ENCODE measurements at regions not wholly inside any gene's neighbourhood (a gene's known extent, or its start where the extent isn't known, plus 50 kb on each side); places are given as distances from the start of the nearest gene placed in this dataset.

- ChIA-PET POLR2A (ENCODE audit: partially characterized antibody) (no interaction called here), CTCF (ENCODE audit: partially characterized antibody) (interaction anchor here (1.3 kb wide), 1 partner anchor 763 kb away, joined by 4 read pairs; no protein-coding TSS in a partner anchor)
- H3K56ac ChIP-seq (replicated peaks; ENCODE audit: insufficient read length, low read depth, low read length), result no peak overlapping the region
- no peaks in the 10 kb centered on the region for H3K79me2 ChIP-seq (ENCODE audit: control insufficient read depth in 1 of 2, insufficient read depth in 2 of 2, low read length in 2 of 2)
- H4K91ac ChIP-seq (replicated peaks; ENCODE audit: insufficient read length, low read length), result no peak overlapping the region
- no peak overlapping the region for H3K18ac ChIP-seq (ENCODE audit: extremely low read depth, low read length)
- no peak overlapping the region; the same call in 1 of the 2 replicates for H2BK12ac ChIP-seq (ENCODE audit: low read depth, low read length)
- H2BK5ac ChIP-seq (ENCODE audit: low read depth, low read length), result no peak overlapping the region; the same call in 1 of the 2 replicates
- H3K9ac ChIP-seq (replicated peaks in 1 of 4; ENCODE audit: extremely low read depth in 1 of 4, low read depth in 3 of 4, low read length in 3 of 4), result no peak overlapping the region
- H3K23me2 ChIP-seq (ENCODE audit: low read depth, low read length), result no peaks in the 10 kb centered on the region
- no peak overlapping the region for H2BK120ac ChIP-seq (replicated peaks; ENCODE audit: low read depth, low read length)
- H4K5ac ChIP-seq (ENCODE audit: insufficient read length, low read depth, low read length), result no peak overlapping the region
- H2AK5ac ChIP-seq (ENCODE audit: low read depth, low read length), result no peak overlapping the region
- H2AFZ ChIP-seq (ENCODE audit: low read length), result no peak overlapping the region
- no peak overlapping the region for H3K4me2 ChIP-seq (ENCODE audit: insufficient read depth in 1 of 2, low read depth in 2 of 2, low read length in 2 of 2)
- no peak overlapping the region for H4K8ac ChIP-seq (ENCODE audit: extremely low read depth, insufficient read depth, low read length)
- H3K9me3 ChIP-seq (ENCODE audit: insufficient read depth in 2 of 2, low read depth in 1 of 2, low read length in 1 of 2), result no peaks in the 10 kb centered on the region
- H3K4me3 ChIP-seq (ENCODE audit: extremely low read depth in 1 of 4, insufficient read depth in 2 of 4, low read depth in 3 of 4, low read length in 4 of 4), result no peak overlapping the region
- no peak overlapping the region for H3K23ac ChIP-seq (ENCODE audit: insufficient read length)
- H2BK20ac ChIP-seq (ENCODE audit: low read length), result no peak overlapping the region
- H3K27me3 ChIP-seq (replicated peaks in 1 of 4; ENCODE audit: control insufficient read depth in 3 of 4, extremely low read depth in 1 of 4, insufficient read depth in 3 of 4, low read length in 3 of 4), result peaks cover 0 to 1% (median 0%) of the 10 kb centered on the region in 4 experiments; a peak in 1 of 7 replicates
- H3K4ac ChIP-seq (replicated peaks; ENCODE audit: insufficient read length, low read depth, low read length), result no peak overlapping the region
- no peaks in the 10 kb centered on the region for H3K36me3 ChIP-seq (ENCODE audit: control insufficient read depth in 2 of 4, insufficient read depth in 4 of 4, low read length in 3 of 4)
- H3K79me1 ChIP-seq (ENCODE audit: low read depth, low read length), result no peaks in the 10 kb centered on the region
- DNase-seq (ENCODE audit: low read depth in 1 of 2, low spot score in 2 of 2) (no peak), FAIRE-seq (no peak)
- no peak overlapping the region for H3K14ac ChIP-seq (ENCODE audit: insufficient read length)
- peaks cover 0 to 10% (median 9%) of the 10 kb centered on the region in 4 experiments; a peak in 6 of 7 replicates for H3K4me1 ChIP-seq (replicated peaks in 1 of 4; ENCODE audit: control insufficient read depth in 3 of 4, insufficient read depth in 4 of 4, low read length in 3 of 4)
- WGBS, 2 experiments (ENCODE audit: extremely low coverage in 1 of 2, insufficient coverage in 1 of 2, insufficient read length in 1 of 2, insufficient replicate concordance in 2 of 2, low coverage in 1 of 2, low lambda C conversion rate in 2 of 2, missing lambda C conversion rate in 1 of 2), result 88% methylated on average over 7 of the region's 7 CpGs; no CpG with 5 or more reads in 1 of the 2 experiments
- H3K27ac ChIP-seq (ENCODE audit: low read depth, low read length), result no peak overlapping the region
- H4K20me1 ChIP-seq (replicated peaks in 1 of 2; ENCODE audit: control insufficient read depth in 1 of 2, insufficient read depth in 2 of 2, low read length in 2 of 2), result no peaks in the 10 kb centered on the region
- 0 out of 2 replicates have a peak overlapping the region, but pooled peaks have one; percentile 65 for H2BK15ac ChIP-seq (ENCODE audit: low read length)
- no peak for TF ChIP-seq ATF3 (IDR thresholded peaks at IDR 0.05; ENCODE audit: insufficient read depth, low read depth, low read length)
- no peak for TF ChIP-seq POLR2A (IDR thresholded peaks at IDR 0.05; ENCODE audit: control extremely low read depth in 1 of 2, low read depth in 2 of 2, low read length in 2 of 2)
- no peak for TF ChIP-seq RXRA (IDR thresholded peaks at IDR 0.05; ENCODE audit: insufficient read depth, low read depth, low read length)
- no peak for TF ChIP-seq CTBP2 (IDR thresholded peaks at IDR 0.05; ENCODE audit: borderline replicate concordance, insufficient read depth, insufficient read length, low read length)
- peak; percentile 73 for TF ChIP-seq BACH1 (IDR thresholded peaks at IDR 0.05; ENCODE audit: low read length)
Observed at GRCh38 chr1:222240536-222241181, 307.2 kb downstream of the HHIPL2 start.

All from H1 (cell line).